HL-60 (cell line): ENCODE measurements at regions not wholly inside any gene's neighbourhood (a gene's known extent, or its start where the extent isn't known, plus 50 kb on each side); places are given as distances from the start of the nearest gene placed in this dataset.

Experiments used
- GABPA ChIP-seq: IDR thresholded peaks from 2 replicates; pipeline ENCODE4 v1.6.1; 2012; ENCODE audit warnings: low read depth
- POLR2AphosphoS5 ChIP-seq: IDR thresholded peaks from 2 replicates; pipeline ENCODE4 v1.6.1; 2012; ENCODE audit warnings: low read depth
- SPI1 ChIP-seq: IDR thresholded peaks from 2 replicates; pipeline ENCODE4 v1.6.1; 2012; ENCODE audit warnings: low read depth, mild to moderate bottlenecking, borderline replicate concordance
- TF ChIP-seq, protein P1 (sequence below): IDR thresholded peaks from one replicate; pipeline ENCODE4 v1.5.1; 2011; ENCODE audit warnings: low read length, control low read depth, inconsistent platforms; ENCODE audit not compliant: insufficient read depth

- TF ChIP-seq, protein P1, sequence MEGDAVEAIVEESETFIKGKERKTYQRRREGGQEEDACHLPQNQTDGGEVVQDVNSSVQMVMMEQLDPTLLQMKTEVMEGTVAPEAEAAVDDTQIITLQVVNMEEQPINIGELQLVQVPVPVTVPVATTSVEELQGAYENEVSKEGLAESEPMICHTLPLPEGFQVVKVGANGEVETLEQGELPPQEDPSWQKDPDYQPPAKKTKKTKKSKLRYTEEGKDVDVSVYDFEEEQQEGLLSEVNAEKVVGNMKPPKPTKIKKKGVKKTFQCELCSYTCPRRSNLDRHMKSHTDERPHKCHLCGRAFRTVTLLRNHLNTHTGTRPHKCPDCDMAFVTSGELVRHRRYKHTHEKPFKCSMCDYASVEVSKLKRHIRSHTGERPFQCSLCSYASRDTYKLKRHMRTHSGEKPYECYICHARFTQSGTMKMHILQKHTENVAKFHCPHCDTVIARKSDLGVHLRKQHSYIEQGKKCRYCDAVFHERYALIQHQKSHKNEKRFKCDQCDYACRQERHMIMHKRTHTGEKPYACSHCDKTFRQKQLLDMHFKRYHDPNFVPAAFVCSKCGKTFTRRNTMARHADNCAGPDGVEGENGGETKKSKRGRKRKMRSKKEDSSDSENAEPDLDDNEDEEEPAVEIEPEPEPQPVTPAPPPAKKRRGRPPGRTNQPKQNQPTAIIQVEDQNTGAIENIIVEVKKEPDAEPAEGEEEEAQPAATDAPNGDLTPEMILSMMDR: no peak
- TF ChIP-seq POLR2AphosphoS5 (no peak), GABPA (no peak), SPI1 (no peak)
These were observed 1023.6 kb upstream of the HS3ST1 start for GRCh38 chr4:12452291-12452690.
